Muscle of arm (tissue), 1 donor: ENCODE measurements at regions not wholly inside any gene's neighbourhood (a gene's known extent, or its start where the extent isn't known, plus 50 kb on each side); places are given as distances from the start of the nearest gene placed in this dataset.
"Not testable (repeated sequence)": the region's sequence is repeated elsewhere in the genome, so short reads cannot be mapped to it uniquely, and the experiment has no call there.

Experiments used
- DNase-seq: peaks from one replicate; pipeline ENCODE4 v3.0.0-alpha.2; 2013

- DNase-seq, result not testable (repeated sequence)
Measured at GRCh38 chr9:65566018-65566417, 109.7 kb upstream of the ZNG1E start.

GRCh38 chr9:65519018-65519417 is 156.7 kb upstream of the ZNG1E start:
- not testable (repeated sequence) for DNase-seq

- DNase-seq, result not testable (repeated sequence)
Measured at GRCh38 chr9:65514465-65514864, 161.3 kb upstream of the ZNG1E start.

GRCh38 chr9:65507897-65508296 is 167.8 kb upstream of the ZNG1E start:
- not testable (repeated sequence) for DNase-seq

- DNase-seq, result not testable (repeated sequence)
Measured at GRCh38 chr9:65504686-65505085, 171.0 kb upstream of the ZNG1E start.

- not testable (repeated sequence) for DNase-seq
Measured at GRCh38 chr9:65503696-65504095, 172.0 kb upstream of the ZNG1E start.

- not testable (repeated sequence) for DNase-seq
Measured at GRCh38 chr9:65482890-65483289, 192.8 kb upstream of the ZNG1E start.

GRCh38 chr9:65481291-65481690 is 194.4 kb upstream of the ZNG1E start:
- not testable (repeated sequence) for DNase-seq

- DNase-seq, result not testable (repeated sequence)
Measured at GRCh38 chr9:65474891-65475290, 189.9 kb upstream of the FOXD4L5 start.

GRCh38 chr9:65473059-65473822 is 188.2 kb upstream of the FOXD4L5 start:
- DNase-seq, result not testable (repeated sequence)

- DNase-seq, result not testable (repeated sequence)
Measured at GRCh38 chr9:65471106-65471505, 186.1 kb upstream of the FOXD4L5 start.

GRCh38 chr9:65466911-65467734 is 182.1 kb upstream of the FOXD4L5 start:
- DNase-seq, result not testable (repeated sequence)

GRCh38 chr9:65465246-65465895 is 180.4 kb upstream of the FOXD4L5 start:
- not testable (repeated sequence) for DNase-seq

- not testable (repeated sequence) for DNase-seq
Measured at GRCh38 chr9:65462476-65462875, 177.5 kb upstream of the FOXD4L5 start.

- DNase-seq, result no peak
Measured at GRCh38 chr9:65459756-65460320, 174.8 kb upstream of the FOXD4L5 start.

- DNase-seq, result no peak
Measured at GRCh38 chr9:65458992-65459391, 174.0 kb upstream of the FOXD4L5 start.

GRCh38 chr9:65458465-65458864 is 173.5 kb upstream of the FOXD4L5 start:
- no peak for DNase-seq

- not testable (repeated sequence) for DNase-seq
Measured at GRCh38 chr9:65456991-65457390, 172.0 kb upstream of the FOXD4L5 start.

GRCh38 chr9:65455751-65456647 is 171.0 kb upstream of the FOXD4L5 start:
- not testable (repeated sequence) for DNase-seq

GRCh38 chr9:65455136-65455535 is 170.1 kb upstream of the FOXD4L5 start:
- not testable (repeated sequence) for DNase-seq

- DNase-seq, result not testable (repeated sequence)
Measured at GRCh38 chr9:65454666-65455065, 169.7 kb upstream of the FOXD4L5 start.
